ENCODE measurements at regions not wholly inside any gene's neighbourhood (a gene's known extent, or its start where the extent isn't known, plus 50 kb on each side); places are given as distances from the start of the nearest gene placed in this dataset.

DNA sequence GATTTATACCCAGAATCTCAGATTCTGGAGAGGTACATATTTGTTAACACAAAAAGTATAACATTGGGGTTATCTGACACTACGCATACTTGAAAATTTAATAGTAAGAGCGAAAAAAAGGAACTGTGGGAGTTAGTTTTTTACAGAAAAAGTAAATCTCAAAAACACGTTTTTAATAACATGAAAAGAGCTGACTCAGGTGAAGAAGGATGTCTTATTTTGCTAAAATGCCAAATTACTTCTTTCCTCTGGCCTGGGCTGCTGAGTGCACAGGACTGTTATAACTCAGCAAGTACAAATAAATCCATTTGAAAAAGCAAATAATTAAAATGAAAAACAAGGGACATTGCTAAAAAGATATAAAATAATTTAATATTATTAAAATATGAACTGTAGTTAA, 1322.9 kb downstream of the ARAP2 start:
- Histone ChIP-seq H3K9me3 (no peaks in the 10 kb centered on the region), H3K27me3 (no peaks in the 10 kb centered on the region), H3K27ac (no peak overlapping the region), H3K36me3 (no peaks in the 10 kb centered on the region), H3K4me3 (no peak overlapping the region), H3K4me1 (no peaks in the 10 kb centered on the region)
- ATAC-seq (no peak), DNase-seq (no peak)
- TF ChIP-seq, protein P1, sequence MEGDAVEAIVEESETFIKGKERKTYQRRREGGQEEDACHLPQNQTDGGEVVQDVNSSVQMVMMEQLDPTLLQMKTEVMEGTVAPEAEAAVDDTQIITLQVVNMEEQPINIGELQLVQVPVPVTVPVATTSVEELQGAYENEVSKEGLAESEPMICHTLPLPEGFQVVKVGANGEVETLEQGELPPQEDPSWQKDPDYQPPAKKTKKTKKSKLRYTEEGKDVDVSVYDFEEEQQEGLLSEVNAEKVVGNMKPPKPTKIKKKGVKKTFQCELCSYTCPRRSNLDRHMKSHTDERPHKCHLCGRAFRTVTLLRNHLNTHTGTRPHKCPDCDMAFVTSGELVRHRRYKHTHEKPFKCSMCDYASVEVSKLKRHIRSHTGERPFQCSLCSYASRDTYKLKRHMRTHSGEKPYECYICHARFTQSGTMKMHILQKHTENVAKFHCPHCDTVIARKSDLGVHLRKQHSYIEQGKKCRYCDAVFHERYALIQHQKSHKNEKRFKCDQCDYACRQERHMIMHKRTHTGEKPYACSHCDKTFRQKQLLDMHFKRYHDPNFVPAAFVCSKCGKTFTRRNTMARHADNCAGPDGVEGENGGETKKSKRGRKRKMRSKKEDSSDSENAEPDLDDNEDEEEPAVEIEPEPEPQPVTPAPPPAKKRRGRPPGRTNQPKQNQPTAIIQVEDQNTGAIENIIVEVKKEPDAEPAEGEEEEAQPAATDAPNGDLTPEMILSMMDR (IDR thresholded peaks at IDR 0.05), result no peak
- intact Hi-C loops (cut with DNase I), result no loop called here

DNA sequence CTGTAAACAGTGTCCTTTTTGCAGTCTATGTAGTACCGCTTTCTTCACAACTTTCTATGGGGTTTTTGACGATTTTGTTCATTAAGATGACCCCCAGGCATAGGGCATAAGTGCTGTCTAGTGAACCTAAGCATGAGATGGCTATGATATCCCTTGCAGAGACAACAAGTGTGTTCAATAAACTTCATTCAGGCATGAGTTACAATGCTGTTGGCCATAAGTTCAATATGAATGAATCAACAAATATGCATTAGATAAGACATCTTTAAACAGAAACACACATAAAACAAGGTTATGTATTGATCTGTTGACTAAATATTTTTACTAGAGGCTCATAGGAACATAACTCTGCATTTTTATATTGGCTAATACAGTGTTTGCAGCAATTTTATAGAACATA, 1322.0 kb downstream of the ARAP2 start:
- DNase-seq (no peak), ATAC-seq (no peak)
- no peaks in the 10 kb centered on the region for H3K4me1 ChIP-seq
- intact Hi-C loops (cut with DNase I), result no loop called here
- no peaks in the 10 kb centered on the region for H3K27me3 ChIP-seq
- H3K9me3 ChIP-seq, result no peaks in the 10 kb centered on the region
- H3K27ac ChIP-seq, result no peak overlapping the region
- TF ChIP-seq, protein P1 (IDR thresholded peaks at IDR 0.05), result no peak
- no peaks in the 10 kb centered on the region for H3K36me3 ChIP-seq
- H3K4me3 ChIP-seq, result no peak overlapping the region

DNA sequence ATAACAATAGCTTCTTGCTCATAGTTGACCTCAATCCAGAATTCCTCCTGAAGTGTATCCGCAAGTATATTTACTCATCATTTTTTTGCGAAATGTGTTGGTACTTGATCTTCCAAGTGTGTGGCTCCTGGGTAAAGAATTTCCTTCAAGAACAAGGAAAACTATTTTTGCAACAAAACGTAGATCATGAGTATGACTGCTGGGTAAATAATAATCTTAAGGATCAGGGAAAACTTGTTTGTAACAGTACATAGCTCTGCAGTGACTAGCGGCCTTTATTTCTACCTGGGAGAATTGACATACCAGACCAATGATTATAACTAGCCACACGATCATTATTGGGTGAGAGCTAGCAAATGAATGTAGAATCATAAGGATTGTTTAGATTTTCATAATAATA, 1311.7 kb downstream of the ARAP2 start:
- no peaks in the 10 kb centered on the region for H3K27me3 ChIP-seq

DNA sequence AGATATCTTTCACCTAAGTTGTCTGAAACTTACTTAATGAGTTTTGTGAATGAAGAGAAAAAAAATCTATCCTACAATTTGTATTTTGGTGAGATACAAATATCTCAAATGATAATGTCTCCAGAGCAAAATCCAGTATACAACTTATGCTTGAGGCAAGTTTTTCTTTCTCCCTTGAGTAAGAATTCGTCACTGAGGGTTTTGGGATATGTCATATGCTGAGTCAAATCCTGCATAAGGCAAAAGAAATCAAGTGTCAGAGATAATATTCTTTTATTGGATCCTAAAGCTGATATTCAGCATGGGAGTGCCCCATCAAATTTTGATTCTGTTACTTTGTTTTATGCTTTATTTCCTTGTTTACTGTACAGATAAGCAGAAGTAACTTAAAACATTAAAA, 1308.6 kb downstream of the ARAP2 start:
- Histone ChIP-seq H3K27ac (no peak overlapping the region), H3K9me3 (no peaks in the 10 kb centered on the region), H3K4me3 (no peak overlapping the region), H3K27me3 (no peaks in the 10 kb centered on the region), H3K4me1 (no peaks in the 10 kb centered on the region), H3K36me3 (no peaks in the 10 kb centered on the region)
- intact Hi-C loops (cut with DNase I), result no loop called here
- TF ChIP-seq, protein P1 (IDR thresholded peaks at IDR 0.05), result no peak
- ATAC-seq, result no peak
- no peak for DNase-seq

More for the DNA sequence above, 1311.7 kb downstream of the ARAP2 start:
- H3K27ac ChIP-seq, result no peak overlapping the region
- intact Hi-C loops (cut with DNase I), result no loop called here
- no peak overlapping the region for H3K4me3 ChIP-seq
- H3K9me3 ChIP-seq, result no peaks in the 10 kb centered on the region
- ATAC-seq (peak; percentile 32), DNase-seq (no peak)
- H3K4me1 ChIP-seq, result no peaks in the 10 kb centered on the region
- TF ChIP-seq, protein P1 (IDR thresholded peaks at IDR 0.05), result no peak
- no peaks in the 10 kb centered on the region for H3K36me3 ChIP-seq

DNA sequence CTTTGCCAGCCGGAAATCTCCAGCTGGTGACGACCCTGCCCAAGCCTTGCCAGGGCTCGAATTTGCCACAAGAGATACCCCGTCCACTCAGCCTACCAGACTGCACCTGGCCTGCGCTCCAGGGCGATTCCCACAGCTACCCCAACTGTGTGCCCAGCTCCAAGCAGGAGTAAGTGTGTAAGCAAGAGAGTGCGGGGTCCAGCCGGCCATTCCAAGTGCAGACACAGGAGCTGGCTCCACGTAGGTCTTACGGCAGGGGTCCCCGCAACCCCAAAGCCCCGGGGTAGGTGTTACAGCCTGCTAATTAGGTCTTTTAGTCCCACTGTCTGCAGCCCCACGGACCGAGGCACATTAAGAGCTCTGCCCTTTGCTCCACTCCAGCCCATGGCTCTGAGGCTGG, 1305.2 kb downstream of the ARAP2 start:
- Histone ChIP-seq H3K4me1 (no peaks in the 10 kb centered on the region), H3K36me3 (no peaks in the 10 kb centered on the region), H3K4me3 (no peak overlapping the region), H3K9me3 (no peaks in the 10 kb centered on the region), H3K27ac (no peak overlapping the region), H3K27me3 (no peaks in the 10 kb centered on the region)
- DNase-seq, result no peak
- TF ChIP-seq, protein P1 (IDR thresholded peaks at IDR 0.05), result no peak
- ATAC-seq, result no peak
- intact Hi-C loops (cut with DNase I), result no loop called here

DNA sequence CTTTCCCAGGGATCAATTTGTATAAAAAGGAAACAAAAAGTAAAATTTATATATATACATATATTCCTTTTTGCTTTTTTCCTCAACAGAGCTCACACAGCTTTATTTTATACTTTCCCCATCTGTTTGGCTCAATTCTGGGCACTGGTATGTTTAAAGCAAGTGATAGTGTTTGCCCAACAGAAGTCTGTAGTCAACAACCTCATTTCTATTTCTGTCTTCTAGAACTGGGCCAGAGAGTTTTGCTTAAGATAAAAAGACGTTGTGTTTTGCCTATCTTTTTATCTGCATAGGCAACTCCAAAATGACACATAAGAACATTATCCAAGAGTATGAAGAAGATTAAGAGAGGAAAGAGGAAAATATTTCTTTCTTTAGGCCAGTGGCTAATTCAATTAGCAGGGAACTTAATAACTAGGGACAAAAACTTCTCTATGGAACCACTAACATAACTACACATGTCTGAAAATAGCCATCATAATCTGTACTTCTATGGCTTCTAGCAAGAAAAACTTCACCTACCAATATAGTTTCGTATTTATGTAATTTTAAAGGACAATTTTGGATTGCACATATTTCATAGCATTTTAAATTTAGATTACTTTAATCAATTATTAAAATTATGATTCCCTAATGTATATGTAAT, 1300.5 kb downstream of the ARAP2 start:
- Histone ChIP-seq H3K4me1 (no peaks in the 10 kb centered on the region), H3K27me3 (no peaks in the 10 kb centered on the region), H3K36me3 (no peaks in the 10 kb centered on the region), H3K9me3 (no peaks in the 10 kb centered on the region), H3K27ac (no peak overlapping the region), H3K4me3 (no peak overlapping the region)
- intact Hi-C loops (cut with DNase I), result no loop called here
- no peak for DNase-seq
- no peak for ATAC-seq
- TF ChIP-seq, protein P1 (IDR thresholded peaks at IDR 0.05), result no peak
